HG02870 (cell line): ENCODE measurements at regions not wholly inside any gene's neighbourhood (a gene's known extent, or its start where the extent isn't known, plus 50 kb on each side); places are given as distances from the start of the nearest gene placed in this dataset.

ENCODE experiments used
- ATAC-seq: cut with Tn5 transposase; IDR thresholded peaks from one replicate; pipeline ENCODE4 v1.9.1; 2021; ENCODE audit warnings: mild to moderate bottlenecking, moderate library complexity; ENCODE audit not compliant: unreplicated experiment

GRCh38 chr1:163406772-163407171 is 85.0 kb downstream of the NUF2 start:
- no peak for ATAC-seq

- no peak for ATAC-seq
Observed at GRCh38 chr1:163408262-163408661, 86.5 kb downstream of the NUF2 start.

- ATAC-seq: no peak
Observed at GRCh38 chr1:163410073-163410999, 88.6 kb downstream of the NUF2 start.

- no peak for ATAC-seq
Observed at GRCh38 chr1:163412221-163412620, 90.5 kb downstream of the NUF2 start.

- ATAC-seq: peak; percentile 94
Observed at GRCh38 chr1:163414778-163415177, 93.0 kb downstream of the NUF2 start.

GRCh38 chr1:163421701-163422100 is 99.9 kb downstream of the NUF2 start:
- ATAC-seq: no peak

GRCh38 chr1:163422738-163423404 is 101.1 kb downstream of the NUF2 start:
- ATAC-seq: no peak

GRCh38 chr1:163426505-163427251 is 104.9 kb downstream of the NUF2 start:
- no peak for ATAC-seq

- ATAC-seq: no peak
Observed at GRCh38 chr1:163427279-163427678, 105.5 kb downstream of the NUF2 start.

GRCh38 chr1:163436140-163436812 is 114.5 kb downstream of the NUF2 start:
- ATAC-seq: no peak

- ATAC-seq: no peak
Observed at GRCh38 chr1:163439471-163439870, 117.7 kb downstream of the NUF2 start.

GRCh38 chr1:163440090-163440489 is 118.3 kb downstream of the NUF2 start:
- ATAC-seq: no peak

GRCh38 chr1:163442231-163442879 is 120.6 kb downstream of the NUF2 start:
- no peak for ATAC-seq

GRCh38 chr1:163442895-163443294 is 121.1 kb downstream of the NUF2 start:
- ATAC-seq: no peak

- no peak for ATAC-seq
Observed at GRCh38 chr1:163443863-163444262, 122.1 kb downstream of the NUF2 start.

GRCh38 chr1:163444665-163445064 is 122.9 kb downstream of the NUF2 start:
- ATAC-seq: no peak

- ATAC-seq: no peak
Observed at GRCh38 chr1:163450986-163451385, 129.2 kb downstream of the NUF2 start.

- ATAC-seq: no peak
Observed at GRCh38 chr1:163459539-163459938, 137.8 kb downstream of the NUF2 start.

GRCh38 chr1:163467289-163467688 is 145.5 kb downstream of the NUF2 start:
- no peak for ATAC-seq
